H9 (cell line): ENCODE measurements at regions not wholly inside any gene's neighbourhood (a gene's known extent, or its start where the extent isn't known, plus 50 kb on each side); places are given as distances from the start of the nearest gene placed in this dataset.

ENCODE experiments used
- DNase-seq: peaks from one replicate; pipeline ENCODE4 v3.0.0-alpha.2; 2017
- H2AFZ ChIP-seq: one replicate; pipeline ENCODE4 v1.6.1; 2013; ENCODE audit warnings: mild to moderate bottlenecking, low read length, control low read depth, moderate library complexity
- H2AK5ac ChIP-seq: 2 replicates; pipeline ENCODE4 v1.6.1; 2013; ENCODE audit warnings: low read length, control low read depth, mixed read lengths; ENCODE audit not compliant: insufficient read length
- H2BK120ac ChIP-seq: one replicate; pipeline ENCODE4 v1.6.1; 2013; ENCODE audit warnings: low read depth, mild to moderate bottlenecking, low read length, control low read depth, inconsistent platforms; ENCODE audit not compliant: poor library complexity, severe bottlenecking
- H2BK12ac ChIP-seq: 2 replicates; pipeline ENCODE4 v1.6.1; 2013; ENCODE audit warnings: low read length, control low read depth, mixed read lengths, low read depth; ENCODE audit not compliant: insufficient read length
- H2BK15ac ChIP-seq: 2 replicates; pipeline ENCODE4 v1.6.1; 2013; ENCODE audit warnings: low read depth, low read length, control low read depth
- H2BK20ac ChIP-seq: one replicate; pipeline ENCODE4 v1.6.1; 2013; ENCODE audit warnings: low read depth, mild to moderate bottlenecking, low read length, control low read depth, inconsistent platforms; ENCODE audit not compliant: poor library complexity, severe bottlenecking
- H2BK5ac ChIP-seq: 2 replicates; pipeline ENCODE4 v1.6.1; 2013; ENCODE audit warnings: low read length, control low read depth, mixed read lengths; ENCODE audit not compliant: insufficient read length
- H3K14ac ChIP-seq: 2 replicates; pipeline ENCODE4 v1.6.1; 2013; ENCODE audit warnings: low read length, control low read depth; ENCODE audit not compliant: insufficient read depth
- H3K18ac ChIP-seq: 2 replicates; pipeline ENCODE4 v1.6.1; 2013; ENCODE audit warnings: low read depth, mild to moderate bottlenecking, mixed read lengths, low read length, control low read depth; ENCODE audit not compliant: insufficient read length
- H3K23ac ChIP-seq: 2 replicates; pipeline ENCODE4 v1.6.1; 2013; ENCODE audit warnings: low read length, control low read depth, mixed read lengths, low read depth; ENCODE audit not compliant: insufficient read length
- H3K23me2 ChIP-seq: 2 replicates; pipeline ENCODE4 v1.6.1; 2013; ENCODE audit warnings: low read depth, mild to moderate bottlenecking, mixed read lengths, low read length, control low read depth; ENCODE audit not compliant: insufficient read length, poor library complexity, severe bottlenecking
- H3K27ac ChIP-seq: 2 replicates; pipeline ENCODE4 v1.5.1; 2013; ENCODE audit warnings: low read length, control low read depth, mixed read lengths, low read depth; ENCODE audit not compliant: insufficient read length
- H3K27me3 ChIP-seq: 2 replicates; pipeline ENCODE4 v1.6.1; 2013; ENCODE audit warnings: low read length, control low read depth, inconsistent platforms; ENCODE audit not compliant: insufficient read depth
- H3K4ac ChIP-seq: 2 replicates; pipeline ENCODE4 v1.6.1; 2013; ENCODE audit warnings: low read depth, mild to moderate bottlenecking, control low read depth, inconsistent platforms, low read length, moderate library complexity
- H3K4me1 ChIP-seq: 2 replicates; pipeline ENCODE4 v1.6.1; 2013; ENCODE audit warnings: low read length, control low read depth, inconsistent platforms; ENCODE audit not compliant: insufficient read depth
- H3K4me2 ChIP-seq: 2 replicates; pipeline ENCODE4 v1.6.1; 2013; ENCODE audit warnings: low read length, control low read depth, mixed read lengths; ENCODE audit not compliant: insufficient read length, insufficient read depth
- H3K56ac ChIP-seq: 2 replicates; pipeline ENCODE4 v1.6.1; 2013; ENCODE audit warnings: low read depth, mild to moderate bottlenecking, mixed read lengths, low read length, control low read depth; ENCODE audit not compliant: insufficient read length
- H3K79me1 ChIP-seq: 2 replicates; pipeline ENCODE4 v1.6.1; 2013; ENCODE audit warnings: low read depth, mild to moderate bottlenecking, moderate library complexity, low read length, control low read depth, inconsistent platforms; ENCODE audit not compliant: insufficient read depth, poor library complexity, severe bottlenecking
- H3K79me2 ChIP-seq: 2 replicates; pipeline ENCODE4 v1.6.1; 2013; ENCODE audit warnings: low read length, control low read depth, inconsistent platforms; ENCODE audit not compliant: insufficient read depth
- H3K9ac ChIP-seq: 2 replicates; pipeline ENCODE4 v1.6.1; 2013; ENCODE audit warnings: low read length, control low read depth, mixed read lengths; ENCODE audit not compliant: insufficient read length; ENCODE audit errors: extremely low read depth
- H3K9me3 ChIP-seq: one replicate; pipeline ENCODE4 v1.6.1; 2013; ENCODE audit warnings: low read depth, low read length, inconsistent platforms; ENCODE audit not compliant: control insufficient read depth
- H3T11ph ChIP-seq: one replicate; pipeline ENCODE4 v1.6.1; 2013; ENCODE audit warnings: mild to moderate bottlenecking, low read length, control low read depth, inconsistent platforms
- H4K20me1 ChIP-seq: one replicate; pipeline ENCODE4 v1.6.1; 2013; ENCODE audit not compliant: control insufficient read depth, insufficient read length, insufficient read depth
- H4K5ac ChIP-seq: 2 replicates; pipeline ENCODE4 v1.6.1; 2013; ENCODE audit warnings: low read depth, mild to moderate bottlenecking, mixed read lengths, low read length, control low read depth; ENCODE audit not compliant: insufficient read length
- H4K8ac ChIP-seq: replicated peaks from 2 replicates; pipeline ENCODE4 v1.6.1; 2013; ENCODE audit warnings: low read length, control low read depth, mixed read lengths, low read depth; ENCODE audit not compliant: insufficient read length
- H4K91ac ChIP-seq: 2 replicates; pipeline ENCODE4 v1.6.1; 2013; ENCODE audit warnings: low read depth, mild to moderate bottlenecking, moderate library complexity, mixed read lengths, low read length, control low read depth; ENCODE audit not compliant: insufficient read length
- H3K27ac Mint-ChIP-seq, 3 experiments: 2 replicates in 2 of 3; 3 replicates in 1 of 3; pipeline ENCODE4 v1.8.0; 2020 to 2021; ENCODE audit warnings: mixed read lengths in 3 of 3, mild to moderate bottlenecking in 1 of 3, moderate library complexity in 1 of 3
- H3K27me3 Mint-ChIP-seq: 2 replicates; pipeline ENCODE4 v1.8.0; 2021; ENCODE audit warnings: low read depth, mild to moderate bottlenecking, moderate library complexity, mixed read lengths
- H3K36me3 Mint-ChIP-seq, 3 experiments: 2 replicates in 2 of 3; 3 replicates in 1 of 3; pipeline ENCODE4 v1.8.0; 2020 to 2021; ENCODE audit warnings: low read depth in 3 of 3, mixed read lengths in 3 of 3; ENCODE audit not compliant: insufficient read depth in 1 of 3
- H3K4me1 Mint-ChIP-seq, 2 experiments: 2 replicates each; pipeline ENCODE4 v1.8.0; 2020; ENCODE audit warnings: mixed read lengths in 2 of 2
- H3K4me3 Mint-ChIP-seq, 2 experiments: 2 replicates in 1 of 2; 3 replicates in 1 of 2; pipeline ENCODE4 v1.8.0; 2020 to 2021; ENCODE audit warnings: mild to moderate bottlenecking in 2 of 2, mixed read lengths in 2 of 2, moderate library complexity in 1 of 2
- H3K9me3 Mint-ChIP-seq, 2 experiments: 2 replicates in 1 of 2; 3 replicates in 1 of 2; pipeline ENCODE4 v1.8.0; 2020; ENCODE audit warnings: mild to moderate bottlenecking in 2 of 2, mixed read lengths in 2 of 2, moderate library complexity in 1 of 2
- CTCF ChIP-seq: fragments of 200-600 bp; sonication (generic); conservative IDR thresholded peaks from 3 replicates; pipeline ENCODE4 v1.8.0; 2021; ENCODE audit warnings: antibody characterized with exemption, mild to moderate bottlenecking
- WGBS: extraction: QIAGEN DNeasy Blood & Tissue Kit; methylation state at CpG from one replicate; pipeline ENCODE4 v1.1.7; 2013; ENCODE audit warnings: missing lambda C conversion rate, low lambda C conversion rate, mixed read lengths; ENCODE audit not compliant: insufficient read length; ENCODE audit errors: extremely low coverage; 5-methylcytosine and 5-hydroxymethylcytosine counted together

- no peak overlapping the region for H3K4me3 Mint-ChIP-seq
- Histone ChIP-seq H3T11ph (no peak overlapping the region), H3K4me1 (no peaks in the 10 kb centered on the region), H4K20me1 (no peaks in the 10 kb centered on the region), H3K23me2 (no peaks in the 10 kb centered on the region), H2BK15ac (no peak overlapping the region), H2BK20ac (no peak overlapping the region), H3K9me3 (no peaks in the 10 kb centered on the region), H3K9ac (no peak overlapping the region), H3K56ac (no peak overlapping the region), H3K79me2 (no peaks in the 10 kb centered on the region), H2AFZ (no peak overlapping the region), H2AK5ac (no peak overlapping the region), H3K23ac (no peak overlapping the region), H3K27me3 (no peaks in the 10 kb centered on the region; the same call in 1 of the 2 replicates), H3K4ac (no peak overlapping the region), H3K27ac (no peak overlapping the region), H4K5ac (no peak overlapping the region), H3K14ac (no peak overlapping the region), H4K91ac (no peak overlapping the region), H3K18ac (no peak overlapping the region), H3K79me1 (no peaks in the 10 kb centered on the region), H2BK5ac (no peak overlapping the region), H4K8ac (no peak overlapping the region), H2BK120ac (no peak overlapping the region), H3K4me2 (no peak overlapping the region), H2BK12ac (no peak overlapping the region)
- no peak for TF ChIP-seq CTCF
- H3K27ac Mint-ChIP-seq, result no peak overlapping the region
- no peaks in the 10 kb centered on the region for H3K27me3 Mint-ChIP-seq
- no peak for DNase-seq
- no CpG with 5 or more reads among the region's 5 CpGs for WGBS
- peaks cover 0 to 4% (median 2%) of the 10 kb centered on the region in 3 experiments; a peak in 1 of 7 replicates for H3K36me3 Mint-ChIP-seq
- H3K4me1 Mint-ChIP-seq, result peaks cover 3 to 6% of the 10 kb centered on the region in 2 experiments
- peaks cover 7% of the 10 kb centered on the region in 2 experiments; a peak in 3 of 5 replicates for H3K9me3 Mint-ChIP-seq
Measured at GRCh38 chr18:70973626-70974025, 684.8 kb downstream of the SOCS6 start.
